ENCODE measurements at regions not wholly inside any gene's neighbourhood (a gene's known extent, or its start where the extent isn't known, plus 50 kb on each side); places are given as distances from the start of the nearest gene placed in this dataset.

DNA sequence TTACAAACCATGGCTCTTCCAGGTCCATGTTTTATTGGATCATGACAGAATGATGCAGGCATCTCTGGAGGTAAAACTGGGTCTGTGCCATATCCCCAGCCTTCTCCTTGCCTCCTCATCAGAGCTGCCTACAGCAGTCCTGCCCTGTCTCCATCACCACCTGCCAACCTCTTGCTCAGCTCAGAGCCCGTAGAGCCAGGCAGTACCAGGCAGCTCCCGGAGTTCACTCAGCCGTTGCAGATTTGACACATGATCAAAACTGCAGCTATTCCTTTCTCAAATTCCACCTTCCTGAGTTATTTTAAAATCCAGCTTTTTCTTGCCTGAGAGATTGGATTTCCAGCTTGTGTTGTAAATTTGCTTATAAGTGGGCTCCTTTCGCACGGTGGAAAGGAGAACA, 218.2 kb upstream of the CELF4 start:
- no peak for DNase-seq (ENCODE audit: low spot score)
- Histone ChIP-seq H3K9ac (ENCODE audit: low read depth in 1 of 2, low read length in 2 of 2) (no peak overlapping the region), H3K27ac (ENCODE audit: low read depth in 1 of 2, low read length in 2 of 2) (no peak overlapping the region), H3K27me3 (ENCODE audit: control insufficient read depth in 4 of 4, insufficient read depth in 4 of 4, low read length in 3 of 4) (no peaks in the 10 kb centered on the region), H3K4me1 (ENCODE audit: control insufficient read depth in 4 of 4, insufficient read depth in 4 of 4, low read length in 3 of 4) (no peaks in the 10 kb centered on the region), H3K36me3 (ENCODE audit: control insufficient read depth in 4 of 4, insufficient read depth in 3 of 4, low read depth in 1 of 4, low read length in 3 of 4) (no peaks in the 10 kb centered on the region), H3K9me3 (ENCODE audit: control insufficient read depth in 4 of 4, low read length in 3 of 4) (no peaks in the 10 kb centered on the region), H3K4me3 (ENCODE audit: low read depth in 1 of 3, low read length in 3 of 3) (no peak overlapping the region)
- WGBS: 74% methylated on average over 5 of the region's 5 CpGs
- TF ChIP-seq RXRA (IDR thresholded peaks at IDR 0.05): no peak

DNA sequence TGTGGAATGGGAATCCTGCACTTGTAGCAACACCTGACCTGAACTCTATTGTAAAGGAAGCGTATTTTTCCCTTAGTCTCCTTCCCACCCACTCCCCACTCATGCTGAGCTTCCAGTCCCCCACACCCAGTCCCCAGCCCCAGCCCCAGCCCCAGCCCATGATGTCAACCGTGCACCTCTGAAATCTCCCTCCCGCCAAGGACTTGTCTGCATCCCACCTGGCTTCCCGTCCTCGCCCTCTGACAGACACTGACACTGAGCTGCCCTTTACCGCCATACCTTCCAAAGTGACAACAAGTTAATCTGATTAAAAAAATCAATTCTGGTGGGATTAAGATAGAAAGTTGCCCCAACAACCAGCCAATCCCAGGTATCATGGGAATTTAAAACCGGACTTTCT, 213.6 kb upstream of the CELF4 start:
- H3K36me3 ChIP-seq (ENCODE audit: control insufficient read depth in 4 of 4, insufficient read depth in 3 of 4, low read depth in 1 of 4, low read length in 3 of 4): no peaks in the 10 kb centered on the region
- H3K27ac ChIP-seq (ENCODE audit: low read depth in 1 of 2, low read length in 2 of 2): no peak overlapping the region
- H3K27me3 ChIP-seq (ENCODE audit: control insufficient read depth in 4 of 4, insufficient read depth in 4 of 4, low read length in 3 of 4): no peaks in the 10 kb centered on the region
- WGBS: 59% methylated on average over 7 of the region's 7 CpGs
- TF ChIP-seq TAF1 (conservative IDR thresholded peaks at IDR 0.05) (no peak), MAX (IDR thresholded peaks at IDR 0.05) (no peak), RXRA (IDR thresholded peaks at IDR 0.05) (no peak), SP1 (IDR thresholded peaks at IDR 0.05) (no peak), HNF4A (conservative IDR thresholded peaks at IDR 0.05) (no peak), YY1 (IDR thresholded peaks at IDR 0.05) (no peak), EGR1 (IDR thresholded peaks at IDR 0.05; ENCODE audit: low read depth in 2 of 2) (no peak), FOXA2 (IDR thresholded peaks at IDR 0.05) (no peak), GABPA (IDR thresholded peaks at IDR 0.05 in 1 of 2, conservative IDR thresholded peaks at IDR 0.05 in 1 of 2) (no peak), RAD21 (IDR thresholded peaks at IDR 0.05) (no peak), NR2F2 (IDR thresholded peaks at IDR 0.05) (no peak), HNF4G (IDR thresholded peaks at IDR 0.05) (no peak), JUND (IDR thresholded peaks at IDR 0.05) (no peak), CTCF (IDR thresholded peaks at IDR 0.05; ENCODE audit: low read depth, low read length, missing input control) (no peak), FOXA1 (IDR thresholded peaks at IDR 0.05) (no peak)
- TF ChIP-seq, protein P1, sequence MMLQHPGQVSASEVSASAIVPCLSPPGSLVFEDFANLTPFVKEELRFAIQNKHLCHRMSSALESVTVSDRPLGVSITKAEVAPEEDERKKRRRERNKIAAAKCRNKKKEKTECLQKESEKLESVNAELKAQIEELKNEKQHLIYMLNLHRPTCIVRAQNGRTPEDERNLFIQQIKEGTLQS (IDR thresholded peaks at IDR 0.05): no peak
- TF ChIP-seq, protein P2, sequence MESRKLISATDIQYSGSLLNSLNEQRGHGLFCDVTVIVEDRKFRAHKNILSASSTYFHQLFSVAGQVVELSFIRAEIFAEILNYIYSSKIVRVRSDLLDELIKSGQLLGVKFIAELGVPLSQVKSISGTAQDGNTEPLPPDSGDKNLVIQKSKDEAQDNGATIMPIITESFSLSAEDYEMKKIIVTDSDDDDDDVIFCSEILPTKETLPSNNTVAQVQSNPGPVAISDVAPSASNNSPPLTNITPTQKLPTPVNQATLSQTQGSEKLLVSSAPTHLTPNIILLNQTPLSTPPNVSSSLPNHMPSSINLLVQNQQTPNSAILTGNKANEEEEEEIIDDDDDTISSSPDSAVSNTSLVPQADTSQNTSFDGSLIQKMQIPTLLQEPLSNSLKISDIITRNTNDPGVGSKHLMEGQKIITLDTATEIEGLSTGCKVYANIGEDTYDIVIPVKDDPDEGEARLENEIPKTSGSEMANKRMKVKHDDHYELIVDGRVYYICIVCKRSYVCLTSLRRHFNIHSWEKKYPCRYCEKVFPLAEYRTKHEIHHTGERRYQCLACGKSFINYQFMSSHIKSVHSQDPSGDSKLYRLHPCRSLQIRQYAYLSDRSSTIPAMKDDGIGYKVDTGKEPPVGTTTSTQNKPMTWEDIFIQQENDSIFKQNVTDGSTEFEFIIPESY (IDR thresholded peaks at IDR 0.05): no peak
- TF ChIP-seq, protein P3, sequence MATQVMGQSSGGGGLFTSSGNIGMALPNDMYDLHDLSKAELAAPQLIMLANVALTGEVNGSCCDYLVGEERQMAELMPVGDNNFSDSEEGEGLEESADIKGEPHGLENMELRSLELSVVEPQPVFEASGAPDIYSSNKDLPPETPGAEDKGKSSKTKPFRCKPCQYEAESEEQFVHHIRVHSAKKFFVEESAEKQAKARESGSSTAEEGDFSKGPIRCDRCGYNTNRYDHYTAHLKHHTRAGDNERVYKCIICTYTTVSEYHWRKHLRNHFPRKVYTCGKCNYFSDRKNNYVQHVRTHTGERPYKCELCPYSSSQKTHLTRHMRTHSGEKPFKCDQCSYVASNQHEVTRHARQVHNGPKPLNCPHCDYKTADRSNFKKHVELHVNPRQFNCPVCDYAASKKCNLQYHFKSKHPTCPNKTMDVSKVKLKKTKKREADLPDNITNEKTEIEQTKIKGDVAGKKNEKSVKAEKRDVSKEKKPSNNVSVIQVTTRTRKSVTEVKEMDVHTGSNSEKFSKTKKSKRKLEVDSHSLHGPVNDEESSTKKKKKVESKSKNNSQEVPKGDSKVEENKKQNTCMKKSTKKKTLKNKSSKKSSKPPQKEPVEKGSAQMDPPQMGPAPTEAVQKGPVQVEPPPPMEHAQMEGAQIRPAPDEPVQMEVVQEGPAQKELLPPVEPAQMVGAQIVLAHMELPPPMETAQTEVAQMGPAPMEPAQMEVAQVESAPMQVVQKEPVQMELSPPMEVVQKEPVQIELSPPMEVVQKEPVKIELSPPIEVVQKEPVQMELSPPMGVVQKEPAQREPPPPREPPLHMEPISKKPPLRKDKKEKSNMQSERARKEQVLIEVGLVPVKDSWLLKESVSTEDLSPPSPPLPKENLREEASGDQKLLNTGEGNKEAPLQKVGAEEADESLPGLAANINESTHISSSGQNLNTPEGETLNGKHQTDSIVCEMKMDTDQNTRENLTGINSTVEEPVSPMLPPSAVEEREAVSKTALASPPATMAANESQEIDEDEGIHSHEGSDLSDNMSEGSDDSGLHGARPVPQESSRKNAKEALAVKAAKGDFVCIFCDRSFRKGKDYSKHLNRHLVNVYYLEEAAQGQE (IDR thresholded peaks at IDR 0.05): no peak
- H3K9ac ChIP-seq (ENCODE audit: low read depth in 1 of 2, low read length in 2 of 2): no peak overlapping the region
- H3K4me3 ChIP-seq (ENCODE audit: low read depth in 1 of 3, low read length in 3 of 3): no peak overlapping the region
- H3K9me3 ChIP-seq (ENCODE audit: control insufficient read depth in 4 of 4, low read length in 3 of 4): no peaks in the 10 kb centered on the region
- H3K4me1 ChIP-seq (ENCODE audit: control insufficient read depth in 4 of 4, insufficient read depth in 4 of 4, low read length in 3 of 4): no peaks in the 10 kb centered on the region
- no peak for DNase-seq (ENCODE audit: low spot score)

Measured in liver (tissue), 8 donors.